Adipocyte (in vitro differentiated cells): ENCODE measurements at regions not wholly inside any gene's neighbourhood (a gene's known extent, or its start where the extent isn't known, plus 50 kb on each side); places are given as distances from the start of the nearest gene placed in this dataset.

Experiments
- DNase-seq: peaks from one replicate; pipeline ENCODE4 v3.0.0-alpha.2; 2015; ENCODE audit warnings: low read depth
- H3K27me3 ChIP-seq: replicated peaks from 2 replicates; pipeline ENCODE4 v1.7.0; 2013; ENCODE audit warnings: mild to moderate bottlenecking, low read length, moderate library complexity; ENCODE audit not compliant: control insufficient read depth, insufficient read depth
- H3K36me3 ChIP-seq: 2 replicates; pipeline ENCODE4 v1.7.0; 2013; ENCODE audit warnings: low read length, mild to moderate bottlenecking, moderate library complexity; ENCODE audit not compliant: control insufficient read depth, insufficient read depth, severe bottlenecking
- H3K4me1 ChIP-seq: 2 replicates; pipeline ENCODE4 v1.7.0; 2013; ENCODE audit warnings: mild to moderate bottlenecking, low read length, moderate library complexity; ENCODE audit not compliant: control insufficient read depth, insufficient read depth
- H3K4me3 ChIP-seq: 2 replicates; pipeline ENCODE4 v1.7.0; 2013; ENCODE audit warnings: mild to moderate bottlenecking, low read length, moderate library complexity
- H3K9ac ChIP-seq: 2 replicates; pipeline ENCODE4 v1.7.0; 2013; ENCODE audit warnings: mild to moderate bottlenecking, low read length, moderate library complexity
- H3K9me3 ChIP-seq: 2 replicates; pipeline ENCODE4 v1.7.0; 2013; ENCODE audit warnings: mild to moderate bottlenecking, low read length, moderate library complexity; ENCODE audit not compliant: control insufficient read depth

GRCh38 chr6:21995318-21995717 lies 301.5 kb downstream of the PRL start:
- no peak overlapping the region for H3K4me3 ChIP-seq
- H3K4me1 ChIP-seq, result no peaks in the 10 kb centered on the region
- no peak overlapping the region for H3K9ac ChIP-seq
- no peak for DNase-seq
- H3K27me3 ChIP-seq, result no peaks in the 10 kb centered on the region
- H3K36me3 ChIP-seq, result no peaks in the 10 kb centered on the region
- no peaks in the 10 kb centered on the region for H3K9me3 ChIP-seq

- Histone ChIP-seq H3K27me3 (no peaks in the 10 kb centered on the region), H3K4me3 (no peak overlapping the region), H3K4me1 (no peaks in the 10 kb centered on the region), H3K9ac (no peak overlapping the region), H3K9me3 (no peaks in the 10 kb centered on the region), H3K36me3 (no peaks in the 10 kb centered on the region)
- DNase-seq, result no peak
Observed at GRCh38 chr6:21996425-21997118, 300.3 kb downstream of the PRL start.

GRCh38 chr6:21997119-21998037 lies 299.5 kb downstream of the PRL start:
- Histone ChIP-seq H3K9ac (no peak overlapping the region), H3K4me3 (no peak overlapping the region), H3K9me3 (no peaks in the 10 kb centered on the region), H3K27me3 (no peaks in the 10 kb centered on the region), H3K36me3 (no peaks in the 10 kb centered on the region), H3K4me1 (no peaks in the 10 kb centered on the region)
- DNase-seq, result no peak

- H3K4me1 ChIP-seq, result no peaks in the 10 kb centered on the region
- H3K36me3 ChIP-seq, result no peaks in the 10 kb centered on the region
- no peak for DNase-seq
- no peaks in the 10 kb centered on the region for H3K9me3 ChIP-seq
- no peak overlapping the region for H3K4me3 ChIP-seq
- H3K27me3 ChIP-seq, result no peaks in the 10 kb centered on the region
- H3K9ac ChIP-seq, result no peak overlapping the region
Observed at GRCh38 chr6:21998582-21998981, 298.3 kb downstream of the PRL start.

GRCh38 chr6:21999012-21999528 lies 297.8 kb downstream of the PRL start:
- Histone ChIP-seq H3K9ac (no peak overlapping the region), H3K36me3 (no peaks in the 10 kb centered on the region), H3K27me3 (no peaks in the 10 kb centered on the region), H3K9me3 (no peaks in the 10 kb centered on the region), H3K4me1 (no peaks in the 10 kb centered on the region), H3K4me3 (no peak overlapping the region)
- peak; percentile 38 for DNase-seq

- Histone ChIP-seq H3K9ac (no peak overlapping the region), H3K4me3 (no peak overlapping the region), H3K27me3 (no peaks in the 10 kb centered on the region), H3K9me3 (no peaks in the 10 kb centered on the region), H3K36me3 (no peaks in the 10 kb centered on the region), H3K4me1 (no peaks in the 10 kb centered on the region)
- DNase-seq, result no peak
Observed at GRCh38 chr6:21999741-22000140, 297.1 kb downstream of the PRL start.

GRCh38 chr6:22001396-22002027 lies 295.3 kb downstream of the PRL start:
- Histone ChIP-seq H3K9me3 (no peaks in the 10 kb centered on the region), H3K4me1 (no peaks in the 10 kb centered on the region), H3K4me3 (no peak overlapping the region), H3K27me3 (no peaks in the 10 kb centered on the region), H3K36me3 (no peaks in the 10 kb centered on the region), H3K9ac (no peak overlapping the region)
- DNase-seq, result no peak

- Histone ChIP-seq H3K9me3 (no peaks in the 10 kb centered on the region), H3K36me3 (no peaks in the 10 kb centered on the region), H3K4me3 (no peak overlapping the region), H3K27me3 (no peaks in the 10 kb centered on the region), H3K9ac (no peak overlapping the region), H3K4me1 (no peaks in the 10 kb centered on the region)
- peak; percentile 79 for DNase-seq
Observed at GRCh38 chr6:22003287-22003686, 293.5 kb downstream of the PRL start.

- DNase-seq, result no peak
- H3K27me3 ChIP-seq, result no peaks in the 10 kb centered on the region
- no peaks in the 10 kb centered on the region for H3K36me3 ChIP-seq
- no peak overlapping the region for H3K4me3 ChIP-seq
- no peaks in the 10 kb centered on the region for H3K4me1 ChIP-seq
- H3K9ac ChIP-seq, result no peak overlapping the region
- no peaks in the 10 kb centered on the region for H3K9me3 ChIP-seq
Observed at GRCh38 chr6:22006795-22007194, 290.0 kb downstream of the PRL start.

- no peak overlapping the region for H3K4me3 ChIP-seq
- H3K9ac ChIP-seq, result no peak overlapping the region
- H3K36me3 ChIP-seq, result no peaks in the 10 kb centered on the region
- no peak for DNase-seq
- no peaks in the 10 kb centered on the region for H3K9me3 ChIP-seq
- no peaks in the 10 kb centered on the region for H3K4me1 ChIP-seq
- H3K27me3 ChIP-seq, result no peaks in the 10 kb centered on the region
Observed at GRCh38 chr6:22007469-22007868, 289.4 kb downstream of the PRL start.

- H3K4me3 ChIP-seq, result no peak overlapping the region
- no peak overlapping the region for H3K9ac ChIP-seq
- H3K36me3 ChIP-seq, result no peaks in the 10 kb centered on the region
- no peaks in the 10 kb centered on the region for H3K27me3 ChIP-seq
- H3K4me1 ChIP-seq, result no peaks in the 10 kb centered on the region
- H3K9me3 ChIP-seq, result no peaks in the 10 kb centered on the region
- DNase-seq, result no peak
Observed at GRCh38 chr6:22008248-22008836, 288.5 kb downstream of the PRL start.
